ENCODE measurements at regions not wholly inside any gene's neighbourhood (a gene's known extent, or its start where the extent isn't known, plus 50 kb on each side); places are given as distances from the start of the nearest gene placed in this dataset.

- TF ChIP-seq GATA2 (IDR thresholded peaks at IDR 0.05; ENCODE audit: low read depth, low read length) (no peak), GATA3 (IDR thresholded peaks at IDR 0.05; ENCODE audit: low read depth, low read length) (no peak)
These were observed 68.2 kb upstream of the AMPD3 start for GRCh38 chr11:10386861-10387205.

All from SH-SY5Y (cell line).